Progenitor cell of endocrine pancreas (in vitro differentiated cells): ENCODE measurements at regions not wholly inside any gene's neighbourhood (a gene's known extent, or its start where the extent isn't known, plus 50 kb on each side); places are given as distances from the start of the nearest gene placed in this dataset.

ENCODE experiments used
- DNase-seq: peaks from one replicate; pipeline ENCODE4 v3.0.0; 2021; ENCODE audit warnings: low spot score; ENCODE audit not compliant: unreplicated experiment
- H3K27ac Mint-ChIP-seq: 2 replicates; pipeline ENCODE4 v1.8.0; 2021; ENCODE audit warnings: mild to moderate bottlenecking, moderate library complexity, mixed read lengths
- H3K27me3 Mint-ChIP-seq: 2 replicates; pipeline ENCODE4 v1.8.0; 2021; ENCODE audit warnings: mixed read lengths
- H3K36me3 Mint-ChIP-seq: 2 replicates; pipeline ENCODE4 v1.8.0; 2022; ENCODE audit warnings: mixed read lengths; ENCODE audit not compliant: insufficient read depth
- H3K4me1 Mint-ChIP-seq: 2 replicates; pipeline ENCODE4 v1.8.0; 2021; ENCODE audit warnings: low read depth, mixed read lengths
- H3K4me3 Mint-ChIP-seq: 2 replicates; pipeline ENCODE4 v1.8.0; 2021; ENCODE audit warnings: low read depth, mild to moderate bottlenecking, moderate library complexity, mixed read lengths
- H3K9me3 Mint-ChIP-seq: 2 replicates; pipeline ENCODE4 v1.8.0; 2021; ENCODE audit warnings: low read depth, mixed read lengths
- CTCF ChIP-seq: fragments of 200-600 bp; sonication (generic); IDR thresholded peaks from one replicate; pipeline ENCODE4 v1.5.0; 2021; ENCODE audit warnings: antibody characterized with exemption, mild to moderate bottlenecking; ENCODE audit not compliant: unreplicated experiment

GRCh38 chr4:64889906-64890610 is 480.8 kb upstream of the TECRL start:
- H3K4me3 Mint-ChIP-seq, result no peak overlapping the region
- no peak overlapping the region for H3K27ac Mint-ChIP-seq
- DNase-seq, result no peak
- no peaks in the 10 kb centered on the region for H3K9me3 Mint-ChIP-seq
- no peaks in the 10 kb centered on the region for H3K36me3 Mint-ChIP-seq
- no peak for TF ChIP-seq CTCF
- no peaks in the 10 kb centered on the region for H3K27me3 Mint-ChIP-seq
- H3K4me1 Mint-ChIP-seq, result peaks cover 9% of the 10 kb centered on the region

GRCh38 chr4:64883087-64883807 is 474.0 kb upstream of the TECRL start:
- no peaks in the 10 kb centered on the region for H3K9me3 Mint-ChIP-seq
- no peak for DNase-seq
- no peaks in the 10 kb centered on the region for H3K36me3 Mint-ChIP-seq
- TF ChIP-seq CTCF, result no peak
- no peak overlapping the region for H3K4me3 Mint-ChIP-seq
- no peaks in the 10 kb centered on the region for H3K27me3 Mint-ChIP-seq
- no peaks in the 10 kb centered on the region for H3K4me1 Mint-ChIP-seq
- H3K27ac Mint-ChIP-seq, result no peak overlapping the region

- no peak for DNase-seq
- no peak overlapping the region for H3K27ac Mint-ChIP-seq
- no peaks in the 10 kb centered on the region for H3K4me1 Mint-ChIP-seq
- no peaks in the 10 kb centered on the region for H3K9me3 Mint-ChIP-seq
- no peak for TF ChIP-seq CTCF
- no peak overlapping the region for H3K4me3 Mint-ChIP-seq
- no peaks in the 10 kb centered on the region for H3K36me3 Mint-ChIP-seq
- H3K27me3 Mint-ChIP-seq, result no peaks in the 10 kb centered on the region
Measured at GRCh38 chr4:64882311-64883086, 473.2 kb upstream of the TECRL start.

- no peak overlapping the region for H3K27ac Mint-ChIP-seq
- TF ChIP-seq CTCF, result no peak
- no peaks in the 10 kb centered on the region for H3K27me3 Mint-ChIP-seq
- no peaks in the 10 kb centered on the region for H3K4me1 Mint-ChIP-seq
- H3K4me3 Mint-ChIP-seq, result no peak overlapping the region
- H3K9me3 Mint-ChIP-seq, result no peaks in the 10 kb centered on the region
- H3K36me3 Mint-ChIP-seq, result no peaks in the 10 kb centered on the region
- DNase-seq, result no peak
Measured at GRCh38 chr4:64880557-64880956, 471.3 kb upstream of the TECRL start.

GRCh38 chr4:64876021-64876420 is 466.8 kb upstream of the TECRL start:
- no peaks in the 10 kb centered on the region for H3K36me3 Mint-ChIP-seq
- H3K27ac Mint-ChIP-seq, result no peak overlapping the region
- TF ChIP-seq CTCF, result no peak
- H3K4me3 Mint-ChIP-seq, result no peak overlapping the region
- H3K4me1 Mint-ChIP-seq, result no peaks in the 10 kb centered on the region
- no peaks in the 10 kb centered on the region for H3K27me3 Mint-ChIP-seq
- peaks cover 3% of the 10 kb centered on the region for H3K9me3 Mint-ChIP-seq
- DNase-seq, result no peak
